ENCODE measurements at regions not wholly inside any gene's neighbourhood (a gene's known extent, or its start where the extent isn't known, plus 50 kb on each side); places are given as distances from the start of the nearest gene placed in this dataset.

DNA sequence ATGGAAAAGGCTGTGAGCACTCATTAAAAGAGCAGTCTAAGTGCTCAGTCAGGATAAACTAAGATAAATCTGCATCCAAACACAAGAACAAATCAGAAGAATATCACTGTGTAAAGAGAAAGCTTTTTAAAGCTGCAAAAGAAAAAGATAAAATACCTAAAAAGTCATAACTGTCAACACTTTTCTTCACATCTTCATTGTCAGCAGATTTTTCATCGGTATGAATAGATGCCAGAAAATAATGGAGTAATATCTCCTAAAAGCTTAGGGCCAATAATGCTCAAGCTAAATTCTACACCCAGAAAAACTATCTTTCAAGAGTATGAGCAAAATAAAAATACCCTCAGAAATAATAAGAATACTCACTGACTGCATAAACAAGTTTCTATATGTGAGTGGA lies 54.0 kb upstream of the PALMD start:
- Mint-ChIP-seq H3K9me3 (peaks cover 0 to 5% (median 1%) of the 10 kb centered on the region in 8 donors), H3K27me3 (peaks cover 6 to 12% of the 10 kb centered on the region in 2 donors), H3K27ac (no peak overlapping the region), H3K4me3 (no peak overlapping the region), H3K36me3 (no peaks in the 10 kb centered on the region), H3K4me1 (no peaks in the 10 kb centered on the region)
- CTCF ChIA-PET (ENCODE audit: partially characterized antibody): interaction anchor here (1.2 kb wide), 1 partner anchor 20 kb away, joined by 4 read pairs; no protein-coding TSS in a partner anchor
- Histone ChIP-seq H3K4me1 (ENCODE audit: insufficient read depth, low read length) (no peaks in the 10 kb centered on the region), H3K9me3 (ENCODE audit: control insufficient read depth in 1 of 2, low read length in 2 of 2) (no peaks in the 10 kb centered on the region), H3K27ac (ENCODE audit: low read depth, low read length) (no peak overlapping the region), H3K4me3 (ENCODE audit: low read length in 2 of 2) (no peak overlapping the region), H3K36me3 (ENCODE audit: insufficient read depth, low read length) (no peaks in the 10 kb centered on the region), H3K27me3 (ENCODE audit: insufficient read depth, low read length) (no peaks in the 10 kb centered on the region)
- no peak for DNase-seq
- intact Hi-C loops (cut with micrococcal nuclease): no loop called here
- POLR2A ChIA-PET (ENCODE audit: partially characterized antibody): no interaction called here

DNA sequence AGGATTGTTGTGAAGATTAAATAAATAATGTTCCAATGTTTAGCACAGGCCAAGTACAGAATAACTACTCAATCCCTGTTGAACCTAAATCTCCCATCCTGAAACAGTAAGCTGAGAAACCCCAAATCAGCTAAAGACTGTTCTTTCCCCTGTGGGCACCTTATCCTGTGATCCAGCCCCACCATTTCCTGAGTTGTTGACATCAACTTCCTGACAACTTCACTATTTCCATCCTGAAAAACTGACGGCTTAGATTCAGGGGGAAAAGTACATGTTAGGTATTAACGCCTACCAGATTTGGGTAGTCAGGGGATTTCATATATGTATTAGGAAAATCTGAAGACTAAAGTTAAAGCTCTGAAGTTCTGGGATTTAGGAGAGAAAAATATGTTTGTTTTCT lies 51.7 kb upstream of the PALMD start:
- no peak for DNase-seq
- peaks cover 0 to 5% (median 1%) of the 10 kb centered on the region in 8 donors for H3K9me3 Mint-ChIP-seq
- H3K36me3 Mint-ChIP-seq: no peaks in the 10 kb centered on the region
- no peaks in the 10 kb centered on the region for H3K9me3 ChIP-seq (ENCODE audit: control insufficient read depth in 1 of 2, low read length in 2 of 2)
- H3K4me3 ChIP-seq (ENCODE audit: low read length in 2 of 2): no peak overlapping the region
- H3K4me3 Mint-ChIP-seq: no peak overlapping the region
- H3K27ac ChIP-seq (ENCODE audit: low read depth, low read length): no peak overlapping the region
- no peak overlapping the region for H3K27ac Mint-ChIP-seq
- ChIA-PET POLR2A (ENCODE audit: partially characterized antibody) (no interaction called here), CTCF (ENCODE audit: partially characterized antibody) (no interaction called here)
- no peaks in the 10 kb centered on the region for H3K36me3 ChIP-seq (ENCODE audit: insufficient read depth, low read length)
- H3K27me3 ChIP-seq (ENCODE audit: insufficient read depth, low read length): no peaks in the 10 kb centered on the region
- intact Hi-C loops (cut with micrococcal nuclease): no loop called here
- H3K4me1 ChIP-seq (ENCODE audit: insufficient read depth, low read length): no peaks in the 10 kb centered on the region
- H3K27me3 Mint-ChIP-seq: peaks cover 6 to 7% of the 10 kb centered on the region in 2 donors
- H3K4me1 Mint-ChIP-seq: no peaks in the 10 kb centered on the region

DNA sequence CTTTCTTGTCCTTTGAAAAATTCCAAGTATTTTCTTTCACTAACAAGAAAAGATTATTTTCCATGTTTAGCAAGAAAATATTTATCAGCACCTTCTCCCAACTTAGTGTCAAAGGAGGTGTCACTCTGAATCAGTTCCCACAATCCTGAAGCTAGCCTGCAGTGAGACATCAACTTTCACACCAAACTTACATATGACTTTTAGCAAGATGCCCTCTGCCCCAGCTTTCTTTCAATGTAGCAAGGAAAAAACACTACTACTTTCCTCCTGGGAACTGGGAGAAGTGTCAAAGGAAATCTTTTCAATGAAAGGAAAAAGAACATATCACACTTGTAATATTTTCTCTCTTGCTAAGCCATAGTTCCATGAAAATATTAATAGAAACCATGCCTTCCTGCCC lies 50.9 kb upstream of the PALMD start:
- H3K4me1 Mint-ChIP-seq: no peaks in the 10 kb centered on the region
- H3K27ac Mint-ChIP-seq: no peak overlapping the region
- no peak for DNase-seq
- H3K36me3 Mint-ChIP-seq: no peaks in the 10 kb centered on the region
- H3K4me1 ChIP-seq (ENCODE audit: insufficient read depth, low read length): no peaks in the 10 kb centered on the region
- H3K27me3 Mint-ChIP-seq: peaks cover 5 to 6% of the 10 kb centered on the region in 2 donors
- H3K9me3 Mint-ChIP-seq: peaks cover 0 to 5% (median 1%) of the 10 kb centered on the region in 8 donors
- H3K4me3 ChIP-seq (ENCODE audit: low read length in 2 of 2): no peak overlapping the region
- CTCF ChIA-PET (ENCODE audit: partially characterized antibody): no interaction called here
- no peak overlapping the region for H3K4me3 Mint-ChIP-seq
- intact Hi-C loops (cut with micrococcal nuclease): no loop called here
- H3K27ac ChIP-seq (ENCODE audit: low read depth, low read length): no peak overlapping the region
- H3K27me3 ChIP-seq (ENCODE audit: insufficient read depth, low read length): no peaks in the 10 kb centered on the region
- H3K9me3 ChIP-seq (ENCODE audit: control insufficient read depth in 1 of 2, low read length in 2 of 2): no peaks in the 10 kb centered on the region
- POLR2A ChIA-PET (ENCODE audit: partially characterized antibody): no interaction called here
- no peaks in the 10 kb centered on the region for H3K36me3 ChIP-seq (ENCODE audit: insufficient read depth, low read length)

DNA sequence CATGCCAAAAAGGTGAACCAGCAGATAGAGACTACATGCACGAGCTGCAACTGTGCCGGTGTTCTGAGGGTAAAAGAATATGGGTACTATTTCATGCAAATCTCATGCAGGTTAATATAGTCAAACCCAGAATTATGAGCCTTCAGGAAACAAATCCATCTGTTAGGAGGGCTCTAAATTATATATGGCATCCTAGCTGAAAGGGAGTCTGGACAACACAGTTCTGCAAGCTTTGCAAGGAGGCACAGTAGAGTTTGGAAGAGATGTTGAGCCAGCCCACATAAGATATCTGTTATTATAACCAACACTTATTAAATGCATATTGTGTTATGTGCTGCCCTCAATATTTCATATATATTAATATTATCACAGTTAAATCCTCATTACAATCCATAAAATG lies 50.5 kb upstream of the PALMD start:
- CTCF ChIA-PET (ENCODE audit: partially characterized antibody): no interaction called here
- Histone ChIP-seq H3K27ac (ENCODE audit: low read depth, low read length) (no peak overlapping the region), H3K27me3 (ENCODE audit: insufficient read depth, low read length) (no peaks in the 10 kb centered on the region), H3K4me1 (ENCODE audit: insufficient read depth, low read length) (no peaks in the 10 kb centered on the region), H3K36me3 (ENCODE audit: insufficient read depth, low read length) (no peaks in the 10 kb centered on the region), H3K4me3 (ENCODE audit: low read length in 2 of 2) (no peak overlapping the region), H3K9me3 (ENCODE audit: control insufficient read depth in 1 of 2, low read length in 2 of 2) (no peaks in the 10 kb centered on the region)
- H3K27me3 Mint-ChIP-seq: peaks cover 4 to 5% of the 10 kb centered on the region in 2 donors
- no peak for DNase-seq
- H3K9me3 Mint-ChIP-seq: peaks cover 0 to 5% (median 1%) of the 10 kb centered on the region in 8 donors
- no peak overlapping the region for H3K27ac Mint-ChIP-seq
- intact Hi-C loops (cut with micrococcal nuclease): no loop called here
- no peaks in the 10 kb centered on the region for H3K36me3 Mint-ChIP-seq
- POLR2A ChIA-PET (ENCODE audit: partially characterized antibody): no interaction called here
- H3K4me1 Mint-ChIP-seq: no peaks in the 10 kb centered on the region
- no peak overlapping the region for H3K4me3 Mint-ChIP-seq

Measured in CD4-positive, alpha-beta memory T cell (primary cell).